ENCODE measurements at regions not wholly inside any gene's neighbourhood (a gene's known extent, or its start where the extent isn't known, plus 50 kb on each side); places are given as distances from the start of the nearest gene placed in this dataset.

DNA sequence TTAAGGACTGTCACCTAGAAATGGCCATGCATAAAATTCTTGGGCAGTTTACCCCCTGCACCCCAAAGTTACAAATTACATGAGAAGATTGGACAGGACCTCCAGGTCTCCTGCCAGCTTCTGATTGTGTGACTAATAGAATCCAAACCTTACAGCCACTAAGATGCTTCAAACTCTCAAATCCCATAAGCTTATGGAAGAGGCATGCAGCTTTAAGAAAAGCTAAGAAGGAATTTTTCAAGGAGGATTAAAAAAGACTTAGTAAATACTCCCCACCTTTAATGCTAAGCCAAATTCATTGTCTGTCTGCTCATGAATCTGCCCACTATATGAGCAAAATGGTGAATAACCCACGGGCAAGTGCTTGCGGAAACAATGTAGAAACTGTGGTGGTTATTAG lies 86.3 kb downstream of the MAIP1 start:
- Mint-ChIP-seq H3K4me3 (ENCODE audit: unreplicated experiment) (no peak overlapping the region), H3K36me3 (ENCODE audit: insufficient read depth, unreplicated experiment) (no peaks in the 10 kb centered on the region), H3K27ac (ENCODE audit: unreplicated experiment) (no peak overlapping the region), H3K27me3 (ENCODE audit: insufficient read depth, unreplicated experiment) (no peaks in the 10 kb centered on the region), H3K9me3 (ENCODE audit: unreplicated experiment) (peaks cover 19% of the 10 kb centered on the region), H3K4me1 (ENCODE audit: low read depth, unreplicated experiment) (no peaks in the 10 kb centered on the region)
- Histone ChIP-seq H3K9me3 (peaks cover 25% of the 10 kb centered on the region), H3K4me3 (ENCODE audit: low read depth, low read length) (no peak overlapping the region), H3K4me1 (peaks cover 7% of the 10 kb centered on the region), H3K36me3 (ENCODE audit: control insufficient read depth, insufficient read depth, low read length) (no peaks in the 10 kb centered on the region), H3K27me3 (replicated peaks; ENCODE audit: control insufficient read depth, insufficient read depth, low read length) (no peaks in the 10 kb centered on the region)
- BruUV-seq (replicated peaks) = no TSS peak
- TF ChIP-seq, protein P1, sequence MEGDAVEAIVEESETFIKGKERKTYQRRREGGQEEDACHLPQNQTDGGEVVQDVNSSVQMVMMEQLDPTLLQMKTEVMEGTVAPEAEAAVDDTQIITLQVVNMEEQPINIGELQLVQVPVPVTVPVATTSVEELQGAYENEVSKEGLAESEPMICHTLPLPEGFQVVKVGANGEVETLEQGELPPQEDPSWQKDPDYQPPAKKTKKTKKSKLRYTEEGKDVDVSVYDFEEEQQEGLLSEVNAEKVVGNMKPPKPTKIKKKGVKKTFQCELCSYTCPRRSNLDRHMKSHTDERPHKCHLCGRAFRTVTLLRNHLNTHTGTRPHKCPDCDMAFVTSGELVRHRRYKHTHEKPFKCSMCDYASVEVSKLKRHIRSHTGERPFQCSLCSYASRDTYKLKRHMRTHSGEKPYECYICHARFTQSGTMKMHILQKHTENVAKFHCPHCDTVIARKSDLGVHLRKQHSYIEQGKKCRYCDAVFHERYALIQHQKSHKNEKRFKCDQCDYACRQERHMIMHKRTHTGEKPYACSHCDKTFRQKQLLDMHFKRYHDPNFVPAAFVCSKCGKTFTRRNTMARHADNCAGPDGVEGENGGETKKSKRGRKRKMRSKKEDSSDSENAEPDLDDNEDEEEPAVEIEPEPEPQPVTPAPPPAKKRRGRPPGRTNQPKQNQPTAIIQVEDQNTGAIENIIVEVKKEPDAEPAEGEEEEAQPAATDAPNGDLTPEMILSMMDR (IDR thresholded peaks at IDR 0.05; ENCODE audit: insufficient read depth in 1 of 2, low read depth in 1 of 2, low read length in 1 of 2, severe bottlenecking in 1 of 2, unreplicated experiment in 1 of 2) = no peak
- no peak for DNase-seq
- intact Hi-C loops (cut with micrococcal nuclease; ENCODE audit: unreplicated experiment) = no loop called here
- POLR2A ChIA-PET = no interaction called here
- CTCF ChIA-PET = no interaction called here

DNA sequence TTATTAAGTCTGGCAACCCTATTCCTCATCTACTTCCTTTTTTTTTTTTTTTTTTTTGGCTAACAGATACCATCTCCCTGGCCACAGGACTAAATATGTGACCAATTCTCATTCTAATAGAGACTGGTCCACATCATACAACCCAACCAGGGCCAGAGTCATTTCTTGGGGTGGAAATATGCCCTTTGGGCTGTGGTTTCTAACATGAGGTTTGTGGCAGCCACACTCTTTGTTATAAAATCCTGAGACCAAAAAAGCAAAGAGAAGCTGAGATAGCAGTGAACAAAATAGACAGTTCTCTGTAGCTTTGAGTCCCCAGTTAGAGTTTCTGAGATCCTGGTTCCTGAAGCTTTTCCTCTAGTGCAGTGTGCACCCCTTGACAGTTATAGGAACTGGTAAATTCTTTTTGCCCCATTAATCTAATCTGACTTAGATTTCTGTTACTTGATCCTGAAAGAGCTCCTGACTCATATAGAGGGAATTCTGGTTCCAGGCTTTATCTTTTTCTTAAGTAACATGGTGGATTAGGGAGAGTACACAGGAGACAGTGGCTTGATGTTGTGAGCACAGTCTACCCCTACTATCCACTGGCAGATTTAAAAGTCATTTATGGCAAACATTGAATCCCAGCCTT lies 86.8 kb downstream of the MAIP1 start:
- H3K4me3 ChIP-seq (ENCODE audit: low read depth, low read length) = no peak overlapping the region
- Mint-ChIP-seq H3K4me3 (ENCODE audit: unreplicated experiment) (no peak overlapping the region), H3K36me3 (ENCODE audit: insufficient read depth, unreplicated experiment) (no peaks in the 10 kb centered on the region), H3K4me1 (ENCODE audit: low read depth, unreplicated experiment) (no peaks in the 10 kb centered on the region), H3K9me3 (ENCODE audit: unreplicated experiment) (peaks cover 25% of the 10 kb centered on the region), H3K27me3 (ENCODE audit: insufficient read depth, unreplicated experiment) (no peaks in the 10 kb centered on the region), H3K27ac (ENCODE audit: unreplicated experiment) (no peak overlapping the region)
- H3K4me1 ChIP-seq = peaks cover 7% of the 10 kb centered on the region
- H3K36me3 ChIP-seq (ENCODE audit: control insufficient read depth, insufficient read depth, low read length) = no peaks in the 10 kb centered on the region
- intact Hi-C loops (cut with micrococcal nuclease; ENCODE audit: unreplicated experiment) = no loop called here
- H3K9me3 ChIP-seq = peaks cover 25% of the 10 kb centered on the region
- no peak for DNase-seq
- no peaks in the 10 kb centered on the region for H3K27me3 ChIP-seq (replicated peaks; ENCODE audit: control insufficient read depth, insufficient read depth, low read length)
- ChIA-PET POLR2A (no interaction called here), CTCF (no interaction called here)
- TF ChIP-seq, protein P1 (IDR thresholded peaks at IDR 0.05; ENCODE audit: insufficient read depth in 1 of 2, low read depth in 1 of 2, low read length in 1 of 2, severe bottlenecking in 1 of 2, unreplicated experiment in 1 of 2) = no peak
- BruUV-seq (replicated peaks) = no TSS peak

DNA sequence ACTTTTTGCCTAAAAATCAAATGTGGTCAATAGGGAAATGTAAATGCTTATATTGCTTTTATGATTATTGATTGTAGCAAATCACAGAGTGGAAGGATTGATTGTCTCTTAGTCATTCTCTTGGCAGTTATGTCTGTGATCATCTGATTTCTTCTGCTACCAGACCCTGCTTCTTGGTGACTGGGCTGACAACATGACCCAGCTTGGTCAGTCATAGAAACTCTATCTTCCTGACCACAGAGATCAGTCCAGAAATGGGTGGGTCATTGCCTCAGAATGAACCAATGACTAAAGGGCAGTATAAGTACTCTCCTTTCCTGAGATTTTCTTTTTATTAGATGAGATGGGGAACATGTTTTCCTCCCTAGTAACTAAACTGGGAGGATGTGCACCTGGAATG lies 87.6 kb downstream of the MAIP1 start:
- no peak overlapping the region for H3K27ac Mint-ChIP-seq (ENCODE audit: unreplicated experiment)
- TF ChIP-seq, protein P1 (IDR thresholded peaks at IDR 0.05; ENCODE audit: insufficient read depth in 1 of 2, low read depth in 1 of 2, low read length in 1 of 2, severe bottlenecking in 1 of 2, unreplicated experiment in 1 of 2) = no peak
- Histone ChIP-seq H3K4me3 (ENCODE audit: low read depth, low read length) (no peak overlapping the region), H3K36me3 (ENCODE audit: control insufficient read depth, insufficient read depth, low read length) (no peaks in the 10 kb centered on the region), H3K27me3 (replicated peaks; ENCODE audit: control insufficient read depth, insufficient read depth, low read length) (no peaks in the 10 kb centered on the region), H3K9me3 (peaks cover 25% of the 10 kb centered on the region), H3K4me1 (peaks cover 7% of the 10 kb centered on the region)
- H3K9me3 Mint-ChIP-seq (ENCODE audit: unreplicated experiment) = peaks cover 32% of the 10 kb centered on the region
- no peak for DNase-seq
- POLR2A ChIA-PET = no interaction called here
- intact Hi-C loops (cut with micrococcal nuclease; ENCODE audit: unreplicated experiment) = no loop called here
- CTCF ChIA-PET = no interaction called here
- no TSS peak for BruUV-seq (replicated peaks)
- H3K4me1 Mint-ChIP-seq (ENCODE audit: low read depth, unreplicated experiment) = no peaks in the 10 kb centered on the region
- no peaks in the 10 kb centered on the region for H3K27me3 Mint-ChIP-seq (ENCODE audit: insufficient read depth, unreplicated experiment)
- no peaks in the 10 kb centered on the region for H3K36me3 Mint-ChIP-seq (ENCODE audit: insufficient read depth, unreplicated experiment)
- H3K4me3 Mint-ChIP-seq (ENCODE audit: unreplicated experiment) = no peak overlapping the region

Data from Caco-2 (cell line).